ENCODE measurements at regions not wholly inside any gene's neighbourhood (a gene's known extent, or its start where the extent isn't known, plus 50 kb on each side); places are given as distances from the start of the nearest gene placed in this dataset.
"Not testable (repeated sequence)": the region's sequence is repeated elsewhere in the genome, so short reads cannot be mapped to it uniquely, and the experiment has no call there.

DNA sequence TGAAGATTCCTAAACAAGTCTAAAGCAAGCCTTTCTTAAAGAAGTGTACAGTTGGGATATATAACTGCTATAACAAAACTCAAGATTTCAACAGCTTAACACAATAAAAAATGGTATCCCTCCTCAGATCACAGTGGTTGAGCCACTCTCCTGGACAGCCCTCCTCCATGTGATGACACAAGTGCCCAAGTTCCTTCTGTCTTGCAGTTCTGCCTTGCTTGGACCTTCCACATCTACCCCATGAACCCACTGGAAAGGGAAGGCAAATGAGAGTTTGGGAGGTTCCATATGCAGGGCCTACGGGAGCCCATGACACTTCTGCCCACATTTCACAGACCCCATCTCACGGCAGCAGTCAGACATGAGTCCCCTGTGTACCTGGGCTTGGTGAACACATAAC is 659.2 kb downstream of the UQCRFS1 start:
- no peak for DNase-seq

DNA sequence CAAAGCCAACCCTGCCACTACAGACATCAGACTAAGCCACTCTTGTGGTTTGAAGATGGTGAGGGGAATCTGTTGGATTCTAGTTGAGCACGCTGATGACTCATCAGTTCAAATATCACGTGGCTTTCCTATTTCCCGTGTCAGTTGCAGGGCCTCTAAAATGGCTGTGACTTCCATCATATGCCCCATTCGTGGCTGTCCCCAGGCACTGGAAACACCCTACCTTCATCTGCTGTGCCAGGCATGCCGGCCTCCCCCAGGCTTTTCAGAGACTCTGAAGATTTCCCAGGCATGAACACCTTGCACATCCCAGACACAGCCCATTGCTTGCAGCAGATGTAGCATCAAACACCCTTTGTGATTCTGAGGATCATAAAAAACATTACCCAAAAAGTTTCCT is 659.9 kb downstream of the UQCRFS1 start:
- peak; percentile 24 for DNase-seq

DNA sequence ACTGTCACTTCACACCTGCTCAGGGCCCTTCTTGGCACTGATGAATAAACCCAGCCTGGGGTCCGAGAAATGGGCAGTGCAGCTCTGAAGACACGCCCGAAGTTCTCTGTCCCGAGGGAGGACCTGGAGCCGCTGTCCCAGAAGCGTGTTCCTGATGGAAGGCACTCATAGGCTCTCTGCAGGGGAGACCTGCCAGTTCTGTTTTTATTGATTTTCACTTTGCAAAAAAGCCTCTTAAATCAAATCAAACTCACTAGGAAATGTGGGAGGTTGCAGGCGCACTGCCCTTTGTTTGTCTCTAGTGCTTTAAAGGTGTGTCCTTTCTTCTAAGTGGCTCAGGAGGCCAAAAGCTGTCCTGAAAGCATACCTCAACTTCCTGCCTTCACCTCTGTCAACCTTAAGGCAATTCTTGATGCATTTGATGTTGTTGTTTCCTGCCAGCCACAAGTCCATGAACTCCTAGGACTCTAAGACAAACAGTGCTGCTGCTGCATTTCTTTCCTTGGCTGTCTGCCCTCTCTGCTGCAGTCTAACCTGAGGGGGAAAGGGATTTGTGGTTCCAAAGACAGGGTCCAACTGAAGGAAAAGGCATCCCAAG is 663.2 kb downstream of the UQCRFS1 start:
- DNase-seq: no peak

DNA sequence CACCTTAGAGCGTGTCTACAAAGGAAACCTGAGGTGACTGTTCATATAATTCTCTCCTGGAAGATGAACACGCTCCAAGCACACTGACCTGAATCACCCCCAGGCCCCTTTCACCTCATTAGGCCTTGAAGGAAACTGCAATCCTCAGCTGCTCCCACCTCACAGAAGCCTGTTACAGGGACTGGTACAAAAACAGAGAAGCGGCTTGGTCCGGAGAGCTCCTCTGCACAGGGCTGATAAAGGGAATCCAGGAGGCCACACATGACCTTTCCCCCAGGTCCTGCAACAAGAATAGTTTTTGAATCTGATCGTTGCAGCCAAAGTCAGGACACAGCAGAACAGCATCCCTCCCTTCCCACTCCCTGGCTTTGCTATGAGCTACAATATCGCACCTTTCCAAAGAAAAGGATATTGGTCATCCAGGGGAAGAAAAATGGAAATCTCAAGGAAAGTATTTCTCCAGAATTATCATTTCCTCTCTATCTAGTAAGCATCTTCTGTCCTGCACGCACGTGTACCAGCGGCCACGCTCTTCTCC is 666.7 kb downstream of the UQCRFS1 start:
- no peak for DNase-seq

DNA sequence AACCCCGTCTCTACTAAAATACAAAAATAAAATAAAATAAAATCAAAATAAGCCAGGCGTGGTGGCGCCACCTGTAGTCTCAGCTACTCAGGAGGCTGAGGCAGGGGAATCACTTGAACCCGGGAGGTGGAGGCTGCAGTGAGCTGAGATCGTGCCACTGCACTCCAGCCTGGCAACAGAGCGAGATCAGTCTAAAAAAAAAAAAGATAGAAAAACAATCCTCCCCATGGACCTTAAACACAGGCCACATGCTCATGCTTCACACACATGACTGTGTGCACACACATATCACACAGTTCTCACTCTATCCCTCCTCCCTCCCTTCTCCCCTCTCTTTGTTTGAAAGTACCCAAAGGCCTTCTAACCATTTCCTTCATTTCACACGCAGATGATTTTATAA is 667.6 kb downstream of the UQCRFS1 start:
- not testable (repeated sequence) for DNase-seq

DNA sequence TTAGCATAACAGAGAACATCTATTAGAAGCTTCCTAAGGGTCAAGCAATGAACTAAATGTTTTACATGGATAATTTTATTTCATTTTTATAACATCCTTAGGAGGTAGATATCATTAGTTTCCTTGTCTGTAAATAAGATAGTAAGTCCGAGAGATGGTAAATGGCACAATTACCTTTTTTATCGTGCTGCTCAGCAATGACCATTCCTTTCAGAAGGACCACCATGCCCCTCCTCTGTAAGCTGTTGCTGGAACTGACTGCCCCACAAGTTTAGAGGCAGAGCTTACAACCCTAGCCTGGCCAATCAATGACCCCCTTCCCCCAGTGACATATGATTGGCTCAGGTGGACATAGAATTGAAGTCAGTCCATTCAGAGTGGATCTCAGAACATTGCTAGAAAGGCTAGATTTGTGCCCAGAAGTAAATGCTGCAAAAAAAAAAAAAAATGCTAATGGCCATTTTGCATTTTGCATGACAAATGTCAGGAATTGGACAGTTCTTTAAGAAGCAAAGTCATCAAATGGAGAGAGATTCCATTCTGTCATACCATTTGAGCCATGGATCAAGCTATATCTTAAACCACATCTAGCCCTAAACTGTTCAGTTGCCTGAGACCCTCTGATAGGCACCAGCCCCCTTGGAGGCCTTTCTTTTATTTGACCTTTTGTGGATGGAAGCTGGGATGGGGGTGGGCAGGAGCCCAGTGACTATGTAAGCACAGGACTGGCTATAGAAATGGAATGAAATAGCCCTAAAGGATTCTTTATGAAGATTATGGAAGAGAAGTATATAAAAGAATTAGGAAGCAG is 668.3 kb downstream of the UQCRFS1 start:
- no peak for DNase-seq

DNA sequence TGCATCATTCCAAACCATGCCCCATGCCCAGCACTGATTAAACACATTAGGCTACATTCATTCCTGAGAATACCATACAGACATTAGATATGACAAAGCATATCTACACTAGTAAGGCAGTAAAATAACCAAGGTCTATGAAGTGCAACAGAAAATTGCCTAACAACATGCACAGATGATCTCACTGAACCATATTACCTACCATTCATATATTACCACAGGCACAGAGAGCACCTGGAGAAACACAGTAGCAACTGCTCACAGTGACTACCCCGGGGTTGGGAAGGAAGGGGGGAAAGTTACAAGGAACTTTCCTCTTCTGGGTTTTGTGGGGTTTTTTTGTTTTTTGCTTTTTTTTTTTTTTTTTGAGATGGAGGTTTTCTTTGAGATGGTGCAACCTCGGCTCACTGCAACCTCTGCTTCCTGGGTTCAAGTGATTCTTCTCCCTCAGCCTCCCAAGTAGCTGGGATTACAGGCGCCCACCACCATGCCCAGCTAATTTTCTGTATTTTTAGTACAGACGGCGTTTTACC is 669.6 kb downstream of the UQCRFS1 start:
- DNase-seq: no peak

DNA sequence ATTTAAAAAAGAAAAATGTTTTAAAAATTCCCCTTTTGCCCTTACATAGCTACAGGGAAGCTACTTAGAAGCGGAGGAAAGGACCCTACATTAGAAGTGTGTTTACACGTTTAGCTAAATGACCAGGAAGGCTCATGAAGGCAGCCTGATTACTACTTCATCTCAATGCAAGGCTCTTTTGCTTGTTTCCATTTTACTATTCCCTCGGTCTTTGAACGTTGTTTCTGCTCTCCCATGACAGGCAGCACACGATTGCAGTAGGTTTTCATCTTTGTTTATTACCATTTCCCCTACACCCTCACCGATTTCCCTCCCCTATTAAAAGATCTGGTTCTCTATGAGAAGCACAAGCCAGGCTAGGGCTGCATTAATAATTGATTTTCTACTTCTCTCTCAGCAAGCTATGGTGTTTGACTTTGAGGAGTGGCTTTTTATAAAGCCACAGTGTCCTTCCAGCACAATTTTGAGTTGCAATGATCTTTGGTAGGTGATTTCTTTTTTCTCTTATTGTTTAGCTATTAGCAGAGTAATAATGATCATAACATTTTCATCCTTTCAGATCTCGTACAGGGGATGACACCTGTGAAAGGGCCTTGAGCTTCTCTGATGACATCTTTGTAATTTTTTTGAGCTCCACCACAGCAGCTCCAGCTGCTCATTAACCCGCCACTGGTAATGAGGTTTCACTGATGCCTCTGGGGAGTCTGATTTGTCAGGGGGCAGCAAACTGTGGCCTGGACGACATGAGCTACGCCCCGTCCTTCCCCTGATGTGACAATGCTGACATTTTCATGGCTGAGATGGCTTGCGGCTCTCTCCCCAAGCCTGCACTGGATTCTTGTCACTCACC is 670.3 kb downstream of the UQCRFS1 start:
- DNase-seq: no peak

DNA sequence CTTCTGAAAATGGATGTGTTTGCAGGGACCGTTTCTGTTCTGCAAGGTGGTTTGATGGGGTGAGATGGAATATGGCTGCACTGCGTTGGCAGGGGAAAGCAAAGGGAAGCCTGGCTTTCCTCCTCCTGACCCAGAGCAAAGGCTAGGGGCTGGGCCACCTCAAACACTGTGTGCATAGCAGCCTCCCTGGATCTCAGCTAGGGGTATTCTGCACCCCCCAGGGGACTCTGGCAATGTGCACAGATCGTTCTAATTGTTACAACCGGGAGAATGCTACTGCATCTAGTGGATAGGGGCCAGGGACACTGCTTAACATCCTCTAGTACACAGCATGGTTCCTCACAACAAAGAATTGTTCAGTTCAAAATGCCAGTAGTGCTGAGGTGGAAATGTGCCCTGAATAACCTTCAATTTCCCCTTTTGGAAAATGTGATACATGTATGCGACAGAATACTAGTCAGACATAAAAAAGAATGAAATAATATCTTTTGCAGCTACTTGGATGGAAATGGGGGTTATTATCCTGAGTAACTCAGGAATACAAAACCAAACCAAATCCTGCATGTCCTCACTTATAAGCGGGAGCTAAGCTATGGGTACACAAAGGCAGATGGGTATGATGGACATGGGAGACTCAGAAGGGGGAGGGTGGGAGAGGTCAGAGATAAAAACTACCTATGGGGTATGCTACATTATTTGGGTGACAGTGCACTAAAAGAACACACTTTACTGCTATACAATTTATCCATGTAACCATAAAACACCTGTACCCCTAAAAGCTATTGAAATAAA is 671.2 kb downstream of the UQCRFS1 start:
- DNase-seq: no peak

DNA sequence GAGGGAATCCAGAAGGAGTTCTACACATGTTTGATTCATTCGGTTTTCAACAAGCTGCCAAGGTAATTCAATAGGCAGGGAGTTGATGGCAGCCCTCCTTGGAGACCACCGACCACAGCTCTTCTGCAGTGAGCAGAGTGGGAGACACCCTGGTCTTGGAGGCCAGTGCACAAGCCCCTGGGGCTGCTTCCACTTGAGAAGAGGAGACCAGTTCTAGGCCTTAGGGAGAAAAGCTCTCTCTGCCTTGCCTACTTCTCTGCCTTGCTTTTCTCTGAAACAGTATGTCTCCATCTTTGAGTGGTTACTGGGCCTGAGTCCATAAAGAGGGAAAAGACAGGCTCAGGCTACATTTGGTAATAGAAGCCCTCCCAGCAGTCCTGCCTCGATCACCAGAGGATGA is 671.9 kb downstream of the UQCRFS1 start:
- DNase-seq: no peak

DNA sequence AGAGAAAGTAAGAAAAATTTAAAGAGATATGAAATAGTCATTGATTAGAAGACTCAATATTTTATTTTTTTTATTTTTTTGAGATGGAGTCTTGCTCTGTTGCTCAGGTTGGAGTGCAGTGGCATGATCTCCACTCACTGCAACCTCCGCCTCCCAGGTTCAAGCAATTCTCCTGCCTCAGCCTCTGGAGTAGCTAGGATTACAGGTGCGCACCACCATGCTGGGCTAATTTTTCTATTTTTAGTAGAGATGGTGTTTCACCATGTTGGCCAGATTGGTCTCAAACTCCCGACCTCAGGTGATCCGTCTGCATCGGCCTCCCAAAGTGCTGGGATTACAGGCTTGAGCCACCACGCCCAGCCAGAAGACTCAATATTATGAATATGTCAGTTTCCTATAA is 672.6 kb downstream of the UQCRFS1 start:
- not testable (repeated sequence) for DNase-seq

DNA sequence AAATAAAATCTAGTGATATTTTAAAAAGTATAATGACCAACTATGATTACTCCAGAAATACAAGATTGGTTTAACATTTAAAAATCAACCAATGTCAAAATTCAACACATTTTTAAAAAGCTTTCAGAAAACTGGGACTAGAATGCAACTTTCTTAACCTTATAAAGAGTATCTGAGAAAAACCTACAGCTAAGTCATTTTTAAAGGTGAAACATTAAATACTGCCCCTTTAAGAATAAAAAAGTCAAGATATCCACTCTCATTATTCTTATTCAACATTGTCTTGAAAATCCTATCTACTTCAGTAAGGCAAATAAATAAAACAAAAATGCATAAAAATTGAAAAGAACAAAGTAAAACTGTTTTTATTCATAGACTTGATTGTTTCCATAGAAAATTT is 673.2 kb downstream of the UQCRFS1 start:
- no peak for DNase-seq

DNA sequence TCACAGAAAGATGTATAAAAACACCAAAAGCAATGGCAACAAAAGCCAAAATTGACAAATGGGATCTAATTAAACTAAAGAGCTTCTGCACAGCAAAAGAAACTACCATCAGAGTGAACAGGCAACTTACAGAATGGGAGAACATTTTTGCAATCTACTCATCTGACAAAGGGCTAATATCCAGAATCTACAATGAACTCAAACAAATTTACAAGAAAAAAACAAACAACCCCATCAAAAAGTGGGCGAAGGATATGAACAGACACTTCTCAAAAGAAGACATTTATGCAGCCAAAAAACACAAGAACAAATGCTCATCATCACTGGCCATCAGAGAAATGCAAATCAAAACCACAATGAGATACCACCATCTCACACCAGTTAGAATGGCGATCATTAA is 674.4 kb downstream of the UQCRFS1 start:
- not testable (repeated sequence) for DNase-seq

DNA sequence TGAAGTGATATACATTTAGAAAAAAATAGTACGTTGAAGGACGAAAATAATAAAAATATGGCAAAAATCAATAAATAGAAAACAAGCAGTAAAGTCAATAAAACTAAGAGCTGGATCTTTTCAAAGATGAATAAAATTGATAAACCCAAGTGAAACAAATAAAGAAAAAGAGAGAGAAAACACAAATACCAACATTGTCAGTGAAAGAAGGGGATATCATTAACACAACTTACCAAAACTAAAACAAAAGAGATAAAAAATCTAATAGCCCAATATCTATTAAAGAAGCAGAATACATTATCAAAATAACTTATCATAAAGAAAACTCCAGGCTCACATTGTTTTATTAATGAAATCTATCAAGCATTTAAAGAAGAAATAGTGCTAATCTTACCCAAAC is 675.1 kb downstream of the UQCRFS1 start:
- no peak for DNase-seq

DNA sequence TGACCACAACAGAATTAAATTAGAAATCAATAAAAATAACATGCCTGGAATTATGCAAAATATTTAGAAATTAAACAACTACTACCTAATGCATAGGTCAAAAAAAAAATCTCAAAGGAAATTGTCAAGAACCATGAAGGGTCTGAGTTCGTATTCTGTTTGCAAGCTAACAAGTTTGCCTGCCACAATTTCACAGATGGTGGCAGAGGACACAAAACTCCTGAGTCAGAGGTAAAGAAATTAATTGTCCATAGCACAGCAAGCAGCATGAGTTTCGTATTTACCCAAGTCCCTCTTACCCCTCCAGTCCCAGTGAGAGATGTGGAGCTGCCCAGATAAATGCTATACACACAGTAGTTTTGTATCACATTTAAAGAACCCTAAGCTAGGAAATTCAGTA is 675.9 kb downstream of the UQCRFS1 start:
- DNase-seq: no peak

DNA sequence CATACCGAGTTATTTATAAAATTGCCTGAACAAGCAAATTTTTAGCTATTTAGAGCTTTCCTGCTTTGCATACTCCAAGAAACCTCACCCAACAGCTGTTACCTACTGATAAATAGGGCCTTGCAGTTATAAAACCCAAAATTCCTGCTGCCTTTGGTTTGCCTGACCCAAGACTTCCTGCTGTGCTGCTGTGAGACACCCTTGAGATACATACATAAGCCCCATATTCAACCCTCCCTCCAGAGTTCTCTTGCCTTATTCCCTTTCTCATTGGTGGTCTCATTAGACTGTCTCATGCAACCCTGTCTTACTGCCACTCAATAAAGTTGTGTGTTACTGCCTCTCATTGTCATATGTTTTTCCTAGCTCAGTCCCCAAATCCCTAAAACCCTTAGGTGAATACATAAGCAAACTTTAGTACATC is 677.6 kb downstream of the UQCRFS1 start:
- DNase-seq: no peak

DNA sequence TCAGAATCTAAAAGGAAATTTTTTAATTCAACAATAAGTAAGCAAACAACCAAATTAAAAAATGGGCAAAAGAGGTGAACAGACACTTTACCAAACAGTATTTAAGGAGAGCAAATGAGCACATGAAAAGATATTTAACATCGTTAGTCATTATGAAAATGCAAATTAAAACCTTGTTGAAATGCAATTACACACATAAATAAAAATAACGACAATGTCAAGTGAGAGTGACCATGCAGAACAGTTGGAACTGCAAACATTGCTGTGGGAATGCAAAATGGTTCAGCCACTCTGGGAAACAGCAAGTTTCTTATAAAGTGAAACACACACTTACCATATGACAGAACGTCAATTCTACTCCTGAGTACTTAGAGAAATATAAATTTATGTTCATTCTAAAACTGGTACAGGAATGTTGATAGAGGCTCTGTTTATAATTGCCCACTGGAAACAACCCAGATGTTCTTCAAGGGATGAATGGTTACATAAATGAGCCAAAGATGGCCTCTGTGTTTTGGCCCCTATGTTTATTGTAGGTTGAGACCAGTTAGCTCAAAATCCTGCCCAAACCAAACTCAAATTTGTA is 678.1 kb downstream of the UQCRFS1 start:
- no peak for DNase-seq

DNA sequence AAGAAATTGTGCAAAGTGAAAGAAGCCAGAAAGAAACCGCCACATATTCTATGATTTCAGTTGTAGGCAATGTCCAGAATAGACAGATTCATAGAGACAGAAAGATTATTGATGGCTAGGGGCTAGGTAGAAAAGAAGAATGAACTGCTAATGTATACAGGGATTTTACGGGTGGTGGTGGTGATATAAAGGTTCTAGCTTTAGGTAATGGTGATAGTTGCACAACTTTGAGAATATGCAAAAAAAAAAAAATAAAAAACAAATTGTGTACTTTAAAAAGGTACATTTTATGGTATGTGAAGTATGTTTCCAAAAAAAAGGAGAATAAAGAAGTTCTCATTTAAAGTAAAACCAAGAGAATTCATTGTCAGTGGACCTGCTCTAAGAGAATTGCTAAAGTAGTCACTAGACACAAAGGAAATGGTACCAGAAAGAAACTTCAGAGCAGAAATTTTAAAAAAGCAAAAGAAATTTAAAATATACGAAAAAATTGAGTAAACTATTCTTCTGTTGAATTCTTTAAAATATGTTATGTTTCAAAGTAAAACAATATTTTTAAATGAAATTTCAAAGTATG is 680.1 kb downstream of the UQCRFS1 start:
- no peak for DNase-seq

DNA sequence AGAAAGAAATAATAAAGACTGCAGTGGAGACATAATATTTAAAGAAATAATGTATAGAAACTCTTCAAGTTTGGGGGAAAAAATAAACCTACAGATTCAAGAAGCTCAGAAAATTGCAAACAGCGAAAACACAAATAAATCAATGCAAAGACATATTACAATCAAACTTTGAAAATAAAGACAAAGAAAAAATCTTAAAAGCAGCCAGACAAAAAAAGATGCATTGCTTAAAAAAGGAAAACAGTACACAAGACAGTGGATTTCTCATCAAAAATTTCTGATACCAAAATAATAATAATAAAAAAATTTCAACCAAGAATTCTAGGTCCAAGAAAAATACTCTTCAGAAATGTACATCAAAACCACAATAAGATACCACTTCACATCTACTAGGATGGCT is 681.0 kb downstream of the UQCRFS1 start:
- DNase-seq: no peak

DNA sequence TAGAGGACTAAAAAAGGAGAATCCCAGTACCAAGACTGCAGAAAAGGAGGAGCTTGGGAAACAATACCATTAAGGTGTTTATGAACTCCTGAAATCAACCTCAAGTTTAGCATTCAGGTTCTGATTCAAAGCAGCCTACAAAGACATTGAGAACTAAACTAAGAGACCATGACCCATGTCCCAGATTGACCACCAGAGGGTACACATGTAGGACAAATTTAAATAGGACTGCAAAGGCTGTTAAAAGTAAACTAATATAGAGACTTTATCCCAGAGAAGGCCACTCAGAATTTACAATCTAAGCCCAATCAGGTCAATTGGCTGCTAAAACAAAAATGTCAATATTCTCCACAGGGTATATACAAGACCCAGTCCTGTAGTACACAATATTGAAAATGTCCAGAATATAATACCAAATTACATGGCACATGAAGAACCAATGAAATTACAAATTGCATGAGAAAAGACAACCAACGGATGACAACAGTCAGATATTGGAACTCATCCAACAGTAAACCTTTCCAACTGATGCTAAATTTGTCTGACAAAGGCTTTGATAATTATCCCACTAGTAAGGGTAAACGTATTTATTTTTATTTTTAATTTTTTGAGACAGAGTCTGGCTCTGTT is 682.4 kb downstream of the UQCRFS1 start:
- no peak for DNase-seq

DNA sequence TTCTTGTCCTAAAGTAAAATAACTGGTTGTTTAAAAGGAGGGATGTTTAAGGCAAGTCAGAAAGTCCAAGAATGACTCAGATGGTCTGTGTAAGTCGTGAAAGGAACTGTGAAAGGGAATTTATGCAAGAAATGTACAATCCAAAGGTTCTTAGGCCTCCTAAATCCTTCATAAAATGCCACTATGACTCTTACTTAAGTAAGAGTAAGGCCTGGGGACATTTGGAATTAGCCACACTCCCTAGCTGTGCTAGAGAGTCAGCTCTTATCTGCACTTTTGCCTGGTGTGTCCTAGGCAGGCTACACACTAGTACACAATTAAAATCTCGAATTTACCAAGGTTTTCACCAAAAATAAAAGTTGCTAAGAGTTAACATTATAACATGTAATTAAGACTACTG is 686.9 kb downstream of the UQCRFS1 start:
- DNase-seq: no peak
